ENCODE measurements at regions not wholly inside any gene's neighbourhood (a gene's known extent, or its start where the extent isn't known, plus 50 kb on each side); places are given as distances from the start of the nearest gene placed in this dataset.
A peak's percentile ranks its signal among the peaks of the same experiment; 100 is the strongest.
"Not testable (repeated sequence)": the region's sequence is repeated elsewhere in the genome, so short reads cannot be mapped to it uniquely, and the experiment has no call there.

- H3K4me2 ChIP-seq (ENCODE audit: control insufficient read depth, insufficient read depth); H3K27ac ChIP-seq (ENCODE audit: control insufficient read depth, insufficient read depth); H3K27me3 ChIP-seq (replicated peaks in 1 of 2; ENCODE audit: control insufficient read depth in 2 of 2, insufficient read depth in 2 of 2, low read length in 1 of 2); H4K20me1 ChIP-seq (ENCODE audit: control insufficient read depth, insufficient read depth); H3K9me3 ChIP-seq (replicated peaks; ENCODE audit: control insufficient read depth, insufficient read depth, low read length); H2AFZ ChIP-seq (ENCODE audit: control insufficient read depth, low read depth, low read length); H3K79me2 ChIP-seq (ENCODE audit: control insufficient read depth, insufficient read depth, low read length); DNase-seq (ENCODE audit: low read depth, low spot score); ATAC-seq; H3K4me3 ChIP-seq; H3K4me1 ChIP-seq (ENCODE audit: control insufficient read depth, insufficient read depth, low read length); SMC1A ChIA-PET (ENCODE audit: uncharacterized antibody, unreplicated experiment); POLR2A ChIA-PET; intact Hi-C loops (cut with micrococcal nuclease; ENCODE audit: unreplicated experiment); H3K36me3 ChIP-seq (ENCODE audit: control insufficient read depth in 2 of 2, insufficient read depth in 2 of 2, low read length in 1 of 2); in situ Hi-C loops (cut with MboI); BruUV-seq (replicated peaks); RAD21 ChIA-PET (ENCODE audit: unreplicated experiment); H3K9ac ChIP-seq (ENCODE audit: control insufficient read depth, insufficient read depth, low read length); CTCF ChIA-PET: not testable (repeated sequence)
- WGBS (ENCODE audit: insufficient coverage, insufficient replicate concordance, low lambda C conversion rate, missing lambda C conversion rate): 0% methylated on average over 1 of the region's 1 CpG
- peak; percentile 35 for FAIRE-seq
Observed at GRCh38 chr17:15802917-15803316, 70.8 kb downstream of the TBC1D26 start.

DNA sequence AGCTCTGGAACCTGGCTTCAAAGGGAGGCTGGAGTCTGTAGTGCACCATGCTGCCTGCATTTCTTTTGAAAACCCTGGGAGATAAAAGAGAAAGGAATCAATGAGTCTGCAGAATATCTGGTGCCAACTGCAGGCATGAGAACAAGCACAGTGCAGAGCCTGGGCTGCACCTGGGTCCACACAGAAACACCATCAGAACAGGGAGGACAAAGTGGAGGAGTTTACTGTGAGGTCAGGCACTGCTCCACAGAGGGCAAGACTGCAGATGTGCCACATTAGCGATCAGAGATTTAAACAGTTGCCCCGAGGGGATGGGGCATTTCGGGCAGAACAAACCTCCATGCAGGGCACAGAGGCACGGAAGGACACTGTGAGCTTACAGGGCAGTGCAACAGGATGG, 74.7 kb downstream of the TBC1D26 start:
- H3K9ac ChIP-seq (ENCODE audit: control insufficient read depth, insufficient read depth, low read length); H3K4me1 ChIP-seq (ENCODE audit: control insufficient read depth, insufficient read depth, low read length); POLR2A ChIA-PET; H3K4me2 ChIP-seq (ENCODE audit: control insufficient read depth, insufficient read depth); in situ Hi-C loops (cut with MboI); H3K36me3 ChIP-seq (ENCODE audit: control insufficient read depth in 2 of 2, insufficient read depth in 2 of 2, low read length in 1 of 2); H2AFZ ChIP-seq (ENCODE audit: control insufficient read depth, low read depth, low read length); H3K27me3 ChIP-seq (replicated peaks in 1 of 2; ENCODE audit: control insufficient read depth in 2 of 2, insufficient read depth in 2 of 2, low read length in 1 of 2); BruUV-seq (replicated peaks); H3K4me3 ChIP-seq; FAIRE-seq; DNase-seq (ENCODE audit: low read depth, low spot score); H3K27ac ChIP-seq (ENCODE audit: control insufficient read depth, insufficient read depth); SMC1A ChIA-PET (ENCODE audit: uncharacterized antibody, unreplicated experiment); CTCF ChIA-PET; ATAC-seq; H3K79me2 ChIP-seq (ENCODE audit: control insufficient read depth, insufficient read depth, low read length); H3K9me3 ChIP-seq (replicated peaks; ENCODE audit: control insufficient read depth, insufficient read depth, low read length); H4K20me1 ChIP-seq (ENCODE audit: control insufficient read depth, insufficient read depth); intact Hi-C loops (cut with micrococcal nuclease; ENCODE audit: unreplicated experiment); RAD21 ChIA-PET (ENCODE audit: unreplicated experiment): not testable (repeated sequence)
- 32% methylated on average over 2 of the region's 4 CpGs for WGBS (ENCODE audit: insufficient coverage, insufficient replicate concordance, low lambda C conversion rate, missing lambda C conversion rate)

DNA sequence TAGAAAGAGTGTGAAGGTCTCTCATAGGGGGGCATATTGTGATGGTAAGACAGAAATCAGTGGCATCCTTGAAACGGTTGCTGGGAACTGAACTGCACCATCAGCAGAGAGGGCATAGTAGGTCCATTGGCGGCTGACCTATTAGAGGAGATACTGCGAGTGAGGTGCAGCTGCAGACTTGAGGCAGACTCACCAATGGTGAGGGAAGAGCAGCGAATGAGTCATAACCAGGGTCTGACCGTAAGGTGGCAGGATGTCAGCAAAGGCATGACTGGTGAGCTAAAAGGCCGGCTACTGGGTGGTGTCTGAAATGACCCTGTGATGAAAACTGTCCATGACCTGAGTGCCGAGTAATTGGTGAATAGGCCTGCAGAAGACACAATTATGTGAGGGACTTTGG, 81.3 kb downstream of the TBC1D26 start:
- H3K9me3 ChIP-seq (replicated peaks; ENCODE audit: control insufficient read depth, insufficient read depth, low read length); H3K4me1 ChIP-seq (ENCODE audit: control insufficient read depth, insufficient read depth, low read length); intact Hi-C loops (cut with micrococcal nuclease; ENCODE audit: unreplicated experiment); SMC1A ChIA-PET (ENCODE audit: uncharacterized antibody, unreplicated experiment); H3K79me2 ChIP-seq (ENCODE audit: control insufficient read depth, insufficient read depth, low read length); H4K20me1 ChIP-seq (ENCODE audit: control insufficient read depth, insufficient read depth); H3K9ac ChIP-seq (ENCODE audit: control insufficient read depth, insufficient read depth, low read length); H3K36me3 ChIP-seq (ENCODE audit: control insufficient read depth in 2 of 2, insufficient read depth in 2 of 2, low read length in 1 of 2); POLR2A ChIA-PET; H2AFZ ChIP-seq (ENCODE audit: control insufficient read depth, low read depth, low read length); RAD21 ChIA-PET (ENCODE audit: unreplicated experiment); in situ Hi-C loops (cut with MboI); H3K4me3 ChIP-seq; FAIRE-seq; H3K27ac ChIP-seq (ENCODE audit: control insufficient read depth, insufficient read depth); CTCF ChIA-PET; BruUV-seq (replicated peaks); H3K4me2 ChIP-seq (ENCODE audit: control insufficient read depth, insufficient read depth); H3K27me3 ChIP-seq (replicated peaks in 1 of 2; ENCODE audit: control insufficient read depth in 2 of 2, insufficient read depth in 2 of 2, low read length in 1 of 2); DNase-seq (ENCODE audit: low read depth, low spot score): not testable (repeated sequence)
- WGBS (ENCODE audit: insufficient coverage, insufficient replicate concordance, low lambda C conversion rate, missing lambda C conversion rate): 42% methylated on average over 4 of the region's 7 CpGs
- peak; percentile 42; the same call in 1 of the 3 replicates for ATAC-seq

GRCh38 chr17:15814003-15814402, 81.9 kb downstream of the TBC1D26 start:
- FAIRE-seq; BruUV-seq (replicated peaks); H3K4me2 ChIP-seq (ENCODE audit: control insufficient read depth, insufficient read depth); H3K27ac ChIP-seq (ENCODE audit: control insufficient read depth, insufficient read depth); RAD21 ChIA-PET (ENCODE audit: unreplicated experiment); SMC1A ChIA-PET (ENCODE audit: uncharacterized antibody, unreplicated experiment); H2AFZ ChIP-seq (ENCODE audit: control insufficient read depth, low read depth, low read length); intact Hi-C loops (cut with micrococcal nuclease; ENCODE audit: unreplicated experiment); H3K36me3 ChIP-seq (ENCODE audit: control insufficient read depth in 2 of 2, insufficient read depth in 2 of 2, low read length in 1 of 2); H3K79me2 ChIP-seq (ENCODE audit: control insufficient read depth, insufficient read depth, low read length); POLR2A ChIA-PET; H4K20me1 ChIP-seq (ENCODE audit: control insufficient read depth, insufficient read depth); H3K27me3 ChIP-seq (replicated peaks in 1 of 2; ENCODE audit: control insufficient read depth in 2 of 2, insufficient read depth in 2 of 2, low read length in 1 of 2); H3K9me3 ChIP-seq (replicated peaks; ENCODE audit: control insufficient read depth, insufficient read depth, low read length); H3K9ac ChIP-seq (ENCODE audit: control insufficient read depth, insufficient read depth, low read length); H3K4me3 ChIP-seq; in situ Hi-C loops (cut with MboI); DNase-seq (ENCODE audit: low read depth, low spot score); H3K4me1 ChIP-seq (ENCODE audit: control insufficient read depth, insufficient read depth, low read length); ATAC-seq; CTCF ChIA-PET: not testable (repeated sequence)
- WGBS (ENCODE audit: insufficient coverage, insufficient replicate concordance, low lambda C conversion rate, missing lambda C conversion rate): 4% methylated on average over 3 of the region's 3 CpGs

Data from GM12878 (cell line).